ENCODE measurements at regions not wholly inside any gene's neighbourhood (a gene's known extent, or its start where the extent isn't known, plus 50 kb on each side); places are given as distances from the start of the nearest gene placed in this dataset.

GRCh38 chr2:38171208-38171855, 95.4 kb upstream of the CYP1B1 start:
- Mint-ChIP-seq H3K9me3 (no peaks in the 10 kb centered on the region), H3K36me3 (ENCODE audit: low read depth) (no peaks in the 10 kb centered on the region), H3K27me3 (peaks cover 32% of the 10 kb centered on the region), H3K27ac (no peak overlapping the region), H3K4me3 (no peak overlapping the region), H3K4me1 (no peaks in the 10 kb centered on the region)
- no peak for ATAC-seq (replicated peaks)

DNA sequence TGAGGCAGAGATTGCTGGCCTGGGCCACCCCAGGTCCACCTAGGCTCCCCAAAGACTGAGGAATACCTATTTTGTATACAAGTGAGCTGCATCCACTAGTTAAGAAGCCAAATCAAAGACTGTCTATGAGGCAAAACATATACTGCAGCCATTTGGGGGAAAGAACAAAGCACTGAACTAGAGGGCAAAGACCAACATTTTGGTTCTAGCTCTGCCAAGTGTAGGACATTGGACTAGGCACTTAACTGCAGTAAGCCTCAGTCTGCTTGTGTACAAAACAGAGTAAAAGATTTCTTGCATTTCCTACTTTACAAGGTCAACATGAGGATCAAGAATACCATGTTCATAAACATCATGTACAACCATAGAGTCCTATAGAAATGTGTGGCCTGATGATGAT, 94.8 kb upstream of the CYP1B1 start:
- Mint-ChIP-seq H3K9me3 (no peaks in the 10 kb centered on the region), H3K36me3 (ENCODE audit: low read depth) (no peaks in the 10 kb centered on the region), H3K4me3 (no peak overlapping the region), H3K27ac (no peak overlapping the region), H3K27me3 (peaks cover 35% of the 10 kb centered on the region), H3K4me1 (no peaks in the 10 kb centered on the region)
- no peak for ATAC-seq (replicated peaks)

DNA sequence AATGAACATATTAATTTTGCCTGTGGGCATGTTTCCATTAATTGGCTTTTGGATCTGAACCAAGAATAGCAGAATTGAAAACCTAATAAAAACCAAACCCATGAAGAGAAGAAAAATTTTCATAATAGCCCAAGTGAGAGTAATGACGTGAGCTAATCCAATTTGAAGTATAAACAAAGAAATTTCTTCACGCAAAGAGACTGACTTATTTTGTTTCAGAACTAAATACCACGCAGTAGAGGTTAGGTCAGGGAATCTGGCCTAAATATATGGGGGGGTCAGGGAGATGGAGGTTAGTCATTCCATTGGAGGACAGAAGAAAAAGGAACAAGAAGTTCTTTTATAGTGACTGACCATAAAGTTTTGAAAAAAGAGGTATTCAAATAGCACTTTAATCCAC, 94.1 kb upstream of the CYP1B1 start:
- Mint-ChIP-seq H3K4me3 (no peak overlapping the region), H3K9me3 (no peaks in the 10 kb centered on the region), H3K27me3 (peaks cover 31% of the 10 kb centered on the region), H3K27ac (no peak overlapping the region), H3K4me1 (no peaks in the 10 kb centered on the region), H3K36me3 (ENCODE audit: low read depth) (no peaks in the 10 kb centered on the region)
- ATAC-seq (replicated peaks): no peak

GRCh38 chr2:38168710-38169480, 92.9 kb upstream of the CYP1B1 start:
- Mint-ChIP-seq H3K27me3 (peaks cover 33% of the 10 kb centered on the region), H3K36me3 (ENCODE audit: low read depth) (no peaks in the 10 kb centered on the region), H3K27ac (no peak overlapping the region), H3K4me3 (no peak overlapping the region), H3K4me1 (no peaks in the 10 kb centered on the region), H3K9me3 (no peaks in the 10 kb centered on the region)
- no peak for ATAC-seq (replicated peaks)

DNA sequence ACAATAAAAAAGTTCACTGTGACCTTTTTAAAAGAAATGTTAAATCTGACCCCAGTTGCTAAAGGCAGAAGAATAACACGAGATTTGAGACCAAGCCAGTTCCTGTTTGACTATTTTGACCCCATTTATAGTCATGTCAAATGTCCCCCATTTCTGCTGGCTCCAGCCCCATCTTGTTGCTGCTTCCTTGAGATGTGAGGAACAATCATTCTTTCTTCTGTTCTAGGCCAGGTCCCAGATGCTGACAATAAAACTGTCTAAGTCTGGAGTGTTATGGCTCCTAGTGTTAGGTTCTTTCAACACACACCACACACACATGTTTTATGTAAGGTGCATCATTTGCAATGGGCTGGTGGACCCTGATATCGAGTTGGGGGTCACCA, 92.0 kb upstream of the CYP1B1 start:
- H3K27me3 Mint-ChIP-seq: peaks cover 36% of the 10 kb centered on the region
- H3K4me3 Mint-ChIP-seq: no peak overlapping the region
- H3K36me3 Mint-ChIP-seq (ENCODE audit: low read depth): no peaks in the 10 kb centered on the region
- no peaks in the 10 kb centered on the region for H3K4me1 Mint-ChIP-seq
- no peaks in the 10 kb centered on the region for H3K9me3 Mint-ChIP-seq
- H3K27ac Mint-ChIP-seq: no peak overlapping the region
- ATAC-seq (replicated peaks): no peak

GRCh38 chr2:38165698-38166097, 89.7 kb upstream of the CYP1B1 start:
- peaks cover 40% of the 10 kb centered on the region for H3K27me3 Mint-ChIP-seq
- no peaks in the 10 kb centered on the region for H3K9me3 Mint-ChIP-seq
- no peaks in the 10 kb centered on the region for H3K4me1 Mint-ChIP-seq
- no peaks in the 10 kb centered on the region for H3K36me3 Mint-ChIP-seq (ENCODE audit: low read depth)
- H3K27ac Mint-ChIP-seq: no peak overlapping the region
- ATAC-seq (replicated peaks): no peak
- H3K4me3 Mint-ChIP-seq: no peak overlapping the region

DNA sequence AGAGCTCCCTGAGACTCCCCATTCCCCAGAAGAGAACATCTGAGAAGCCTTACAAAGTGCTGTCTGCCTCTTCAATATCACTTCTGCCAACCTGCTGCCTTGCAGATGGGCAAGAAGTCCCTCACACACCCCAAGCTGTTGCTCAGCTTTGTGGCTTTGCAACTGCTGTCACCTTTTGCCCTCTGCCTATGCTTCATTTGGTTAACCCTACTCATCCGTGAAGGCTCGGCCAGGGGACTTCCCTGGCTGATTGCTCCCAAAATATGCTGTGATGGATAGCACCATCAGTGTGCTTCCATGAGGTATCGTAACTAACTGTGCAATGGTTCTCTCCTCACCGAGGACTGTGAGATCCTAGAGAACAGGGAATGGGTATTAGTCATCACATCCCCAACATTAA, 88.9 kb upstream of the CYP1B1 start:
- Mint-ChIP-seq H3K9me3 (no peaks in the 10 kb centered on the region), H3K4me1 (no peaks in the 10 kb centered on the region), H3K4me3 (no peak overlapping the region), H3K27me3 (peaks cover 35% of the 10 kb centered on the region), H3K27ac (no peak overlapping the region), H3K36me3 (ENCODE audit: low read depth) (no peaks in the 10 kb centered on the region)
- no peak for ATAC-seq (replicated peaks)

DNA sequence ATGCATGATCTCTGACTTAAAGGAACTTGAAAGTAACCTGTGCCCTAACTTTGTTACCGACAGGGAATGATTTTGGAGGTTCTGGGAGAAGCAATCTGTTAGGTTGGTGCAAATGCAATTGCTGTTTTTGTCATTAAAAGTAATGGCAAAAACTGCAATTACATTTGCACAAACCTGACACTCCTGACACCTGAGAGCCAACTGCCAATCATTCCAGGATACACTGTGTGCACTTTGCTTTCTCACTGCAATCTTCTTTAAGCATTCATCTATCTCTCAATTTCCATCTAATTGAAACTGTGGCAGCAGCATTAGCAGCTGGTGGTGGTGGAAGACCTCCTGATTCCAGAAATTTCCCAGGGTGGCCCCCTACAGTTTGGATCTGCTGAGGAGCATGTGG, 87.6 kb upstream of the CYP1B1 start:
- Mint-ChIP-seq H3K4me3 (no peak overlapping the region), H3K36me3 (ENCODE audit: low read depth) (no peaks in the 10 kb centered on the region), H3K4me1 (no peaks in the 10 kb centered on the region), H3K27ac (no peak overlapping the region), H3K9me3 (no peaks in the 10 kb centered on the region), H3K27me3 (peaks cover 30% of the 10 kb centered on the region)
- ATAC-seq (replicated peaks): no peak

DNA sequence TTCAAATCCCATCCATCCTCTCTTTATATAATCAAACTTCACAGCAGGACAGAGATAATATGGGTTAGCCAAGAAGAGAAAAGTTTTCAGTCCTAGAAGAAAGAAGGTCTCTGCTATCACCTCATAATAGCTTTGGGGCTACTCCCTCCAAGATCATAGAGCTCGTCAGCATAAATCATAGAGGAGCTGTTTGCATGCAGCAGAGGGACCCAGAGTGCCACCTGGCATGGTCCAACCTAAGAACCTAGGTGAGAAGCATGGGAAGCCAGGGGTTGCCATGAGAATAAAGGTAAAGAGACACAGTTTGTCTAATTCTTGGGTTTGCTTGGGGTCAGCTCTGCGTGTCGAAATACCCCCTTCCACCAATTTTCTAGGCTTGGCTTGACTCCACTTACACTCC, 87.1 kb upstream of the CYP1B1 start:
- no peaks in the 10 kb centered on the region for H3K9me3 Mint-ChIP-seq
- no peak overlapping the region for H3K27ac Mint-ChIP-seq
- H3K4me3 Mint-ChIP-seq: no peak overlapping the region
- peaks cover 29% of the 10 kb centered on the region for H3K27me3 Mint-ChIP-seq
- no peaks in the 10 kb centered on the region for H3K36me3 Mint-ChIP-seq (ENCODE audit: low read depth)
- ATAC-seq (replicated peaks): no peak
- no peaks in the 10 kb centered on the region for H3K4me1 Mint-ChIP-seq

GRCh38 chr2:38160516-38160915, 84.6 kb upstream of the CYP1B1 start:
- H3K27ac Mint-ChIP-seq: no peak overlapping the region
- H3K4me1 Mint-ChIP-seq: no peaks in the 10 kb centered on the region
- peaks cover 38% of the 10 kb centered on the region for H3K27me3 Mint-ChIP-seq
- no peaks in the 10 kb centered on the region for H3K36me3 Mint-ChIP-seq (ENCODE audit: low read depth)
- no peak overlapping the region for H3K4me3 Mint-ChIP-seq
- H3K9me3 Mint-ChIP-seq: no peaks in the 10 kb centered on the region
- ATAC-seq (replicated peaks): no peak

GRCh38 chr2:38159597-38159996, 83.6 kb upstream of the CYP1B1 start:
- no peaks in the 10 kb centered on the region for H3K4me1 Mint-ChIP-seq
- no peaks in the 10 kb centered on the region for H3K9me3 Mint-ChIP-seq
- H3K4me3 Mint-ChIP-seq: no peak overlapping the region
- H3K36me3 Mint-ChIP-seq (ENCODE audit: low read depth): no peaks in the 10 kb centered on the region
- no peak for ATAC-seq (replicated peaks)
- H3K27ac Mint-ChIP-seq: no peak overlapping the region
- peaks cover 39% of the 10 kb centered on the region for H3K27me3 Mint-ChIP-seq

- no peak overlapping the region for H3K27ac Mint-ChIP-seq
- peaks cover 38% of the 10 kb centered on the region for H3K27me3 Mint-ChIP-seq
Measured at GRCh38 chr2:38159191-38159590, 83.2 kb upstream of the CYP1B1 start.

GRCh38 chr2:38158378-38159118, 82.6 kb upstream of the CYP1B1 start:
- no peaks in the 10 kb centered on the region for H3K36me3 Mint-ChIP-seq (ENCODE audit: low read depth)
- H3K27ac Mint-ChIP-seq: no peak overlapping the region
- H3K9me3 Mint-ChIP-seq: no peaks in the 10 kb centered on the region
- no peaks in the 10 kb centered on the region for H3K4me1 Mint-ChIP-seq
- ATAC-seq (replicated peaks): no peak
- peaks cover 44% of the 10 kb centered on the region for H3K27me3 Mint-ChIP-seq
- H3K4me3 Mint-ChIP-seq: no peak overlapping the region

More at GRCh38 chr2:38159191-38159590, 83.2 kb upstream of the CYP1B1 start:
- ATAC-seq (replicated peaks): no peak
- H3K36me3 Mint-ChIP-seq (ENCODE audit: low read depth): no peaks in the 10 kb centered on the region
- no peak overlapping the region for H3K4me3 Mint-ChIP-seq
- no peaks in the 10 kb centered on the region for H3K9me3 Mint-ChIP-seq
- no peaks in the 10 kb centered on the region for H3K4me1 Mint-ChIP-seq

DNA sequence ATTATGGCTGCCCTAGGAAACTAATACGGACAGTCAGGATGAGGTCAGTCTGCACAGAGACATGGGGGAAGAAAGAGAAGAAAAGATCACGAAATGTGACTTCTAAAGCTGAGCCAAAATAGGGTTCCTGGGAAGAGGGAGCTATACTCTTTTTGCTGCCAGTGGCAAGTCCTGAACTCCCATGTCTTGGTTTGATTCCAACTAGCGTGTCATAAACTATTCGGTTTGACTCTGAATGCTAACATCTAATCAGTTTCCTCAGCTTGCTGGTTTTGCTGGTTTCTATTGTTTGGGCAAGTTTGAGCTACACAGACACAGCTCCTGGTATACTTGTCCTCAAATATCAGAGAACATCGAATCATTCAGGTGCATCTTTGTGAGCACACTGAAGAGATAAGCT, 80.5 kb upstream of the CYP1B1 start:
- Mint-ChIP-seq H3K36me3 (ENCODE audit: low read depth) (no peaks in the 10 kb centered on the region), H3K27me3 (peaks cover 38% of the 10 kb centered on the region), H3K9me3 (no peaks in the 10 kb centered on the region), H3K4me1 (no peaks in the 10 kb centered on the region), H3K27ac (no peak overlapping the region), H3K4me3 (no peak overlapping the region)
- ATAC-seq (replicated peaks): no peak

GRCh38 chr2:38155015-38155414, 79.1 kb upstream of the CYP1B1 start:
- Mint-ChIP-seq H3K4me1 (no peaks in the 10 kb centered on the region), H3K36me3 (ENCODE audit: low read depth) (no peaks in the 10 kb centered on the region), H3K27ac (no peak overlapping the region), H3K4me3 (no peak overlapping the region), H3K9me3 (no peaks in the 10 kb centered on the region), H3K27me3 (peaks cover 37% of the 10 kb centered on the region)
- ATAC-seq (replicated peaks): no peak
